ENCODE measurements at regions not wholly inside any gene's neighbourhood (a gene's known extent, or its start where the extent isn't known, plus 50 kb on each side); places are given as distances from the start of the nearest gene placed in this dataset.

DNA sequence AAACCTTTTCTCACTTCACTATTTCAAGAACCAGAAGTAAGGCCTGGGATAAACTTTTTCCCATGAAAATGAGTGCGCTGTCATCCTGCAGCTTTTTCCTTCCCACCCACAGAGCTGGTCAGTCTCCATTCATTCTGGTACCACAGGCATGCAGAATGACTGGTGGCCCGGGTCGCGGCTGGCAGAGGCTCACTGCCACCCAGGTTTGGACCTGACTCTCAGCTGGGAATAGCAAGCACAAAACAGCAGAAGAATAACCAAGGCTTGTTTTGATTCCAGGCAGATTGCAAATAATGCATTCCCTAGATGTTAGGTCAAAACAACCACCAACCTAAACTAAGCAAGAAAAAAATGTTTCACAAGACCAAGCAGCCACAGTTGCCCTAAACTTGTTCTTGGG, 190.5 kb upstream of the NRP1 start:
- Mint-ChIP-seq H3K27ac (no peak overlapping the region), H3K4me3 (no peak overlapping the region), H3K9me3 (ENCODE audit: insufficient read depth) (no peaks in the 10 kb centered on the region), H3K27me3 (no peaks in the 10 kb centered on the region), H3K4me1 (no peaks in the 10 kb centered on the region)
- ATAC-seq (ENCODE audit: low read depth) (no peak), DNase-seq (no peak)
- Histone ChIP-seq H3K4me3 (ENCODE audit: control extremely low read depth in 1 of 5, extremely low read depth in 1 of 5, insufficient read depth in 1 of 5, low read depth in 2 of 5, low read length in 4 of 5) (no peak overlapping the region), H4K20me1 (ENCODE audit: control insufficient read depth, insufficient read depth, low read length, poor library complexity, severe bottlenecking) (no peaks in the 10 kb centered on the region), H3K27me3 (replicated peaks in 1 of 4; ENCODE audit: control extremely low read depth in 1 of 4, control insufficient read depth in 3 of 4, insufficient read depth in 4 of 4, low read length in 3 of 4) (no peaks in the 10 kb centered on the region), H2AFZ (ENCODE audit: insufficient read depth, low read depth, low read length, poor library complexity, severe bottlenecking) (no peak overlapping the region), H3K9me3 (ENCODE audit: control extremely low read depth in 1 of 3, control insufficient read depth in 2 of 3, insufficient read depth in 1 of 3, low read length in 2 of 3) (peaks cover 0 to 8% (median 0%) of the 10 kb centered on the region in 3 donors), H3K9ac (ENCODE audit: low read length) (no peak overlapping the region), H3K27ac (ENCODE audit: low read length in 2 of 2) (no peak overlapping the region), H3K4me1 (ENCODE audit: control insufficient read depth in 2 of 2, insufficient read depth in 2 of 2, low read length in 2 of 2) (no peaks in the 10 kb centered on the region), H3K4me2 (replicated peaks; ENCODE audit: low read depth, low read length, poor library complexity, severe bottlenecking) (no peak overlapping the region), H3K79me2 (ENCODE audit: control insufficient read depth, insufficient read depth, low read length) (no peaks in the 10 kb centered on the region), H3K36me3 (replicated peaks in 1 of 2; ENCODE audit: control extremely low read depth in 1 of 2, control insufficient read depth in 1 of 2, extremely low read depth in 1 of 2, insufficient read depth in 2 of 2, low read length in 1 of 2) (no peaks in the 10 kb centered on the region)
- POLR2A ChIA-PET, result no interaction called here
- WGBS (ENCODE audit: insufficient coverage), result 86% methylated on average over 4 of the region's 4 CpGs
- TF ChIP-seq CTCF (IDR thresholded peaks at IDR 0.05) (no peak), EZH2 (IDR thresholded peaks at IDR 0.05; ENCODE audit: borderline replicate concordance, insufficient read depth, low read depth, low read length, poor library complexity, severe bottlenecking) (no peak)
- CTCF ChIA-PET, result no interaction called here
- intact Hi-C loops (cut with micrococcal nuclease), result no loop called here

GRCh38 chr10:33524041-33524440, 189.6 kb upstream of the NRP1 start:
- H3K4me3 ChIP-seq (ENCODE audit: control extremely low read depth in 1 of 5, extremely low read depth in 1 of 5, insufficient read depth in 1 of 5, low read depth in 2 of 5, low read length in 4 of 5), result no peak overlapping the region
- H3K9me3 Mint-ChIP-seq (ENCODE audit: insufficient read depth), result no peaks in the 10 kb centered on the region
- no peaks in the 10 kb centered on the region for H3K27me3 ChIP-seq (replicated peaks in 1 of 4; ENCODE audit: control extremely low read depth in 1 of 4, control insufficient read depth in 3 of 4, insufficient read depth in 4 of 4, low read length in 3 of 4)
- H3K27ac ChIP-seq (ENCODE audit: low read length in 2 of 2), result no peak overlapping the region
- H3K27ac Mint-ChIP-seq, result no peak overlapping the region
- no peak overlapping the region for H2AFZ ChIP-seq (ENCODE audit: insufficient read depth, low read depth, low read length, poor library complexity, severe bottlenecking)
- no peak overlapping the region for H3K9ac ChIP-seq (ENCODE audit: low read length)
- peaks cover 0 to 8% (median 0%) of the 10 kb centered on the region in 3 donors for H3K9me3 ChIP-seq (ENCODE audit: control extremely low read depth in 1 of 3, control insufficient read depth in 2 of 3, insufficient read depth in 1 of 3, low read length in 2 of 3)
- no peaks in the 10 kb centered on the region for H3K79me2 ChIP-seq (ENCODE audit: control insufficient read depth, insufficient read depth, low read length)
- H3K27me3 Mint-ChIP-seq, result no peaks in the 10 kb centered on the region
- TF ChIP-seq CTCF (IDR thresholded peaks at IDR 0.05), result no peak
- TF ChIP-seq EZH2 (IDR thresholded peaks at IDR 0.05; ENCODE audit: borderline replicate concordance, insufficient read depth, low read depth, low read length, poor library complexity, severe bottlenecking), result no peak
- H4K20me1 ChIP-seq (ENCODE audit: control insufficient read depth, insufficient read depth, low read length, poor library complexity, severe bottlenecking), result no peaks in the 10 kb centered on the region
- 78% methylated on average over 2 of the region's 5 CpGs for WGBS (ENCODE audit: insufficient coverage)
- H3K4me2 ChIP-seq (replicated peaks; ENCODE audit: low read depth, low read length, poor library complexity, severe bottlenecking), result no peak overlapping the region
- no peak for DNase-seq
- POLR2A ChIA-PET, result no interaction called here
- CTCF ChIA-PET, result no interaction called here
- H3K4me1 Mint-ChIP-seq, result no peaks in the 10 kb centered on the region
- H3K4me1 ChIP-seq (ENCODE audit: control insufficient read depth in 2 of 2, insufficient read depth in 2 of 2, low read length in 2 of 2), result no peaks in the 10 kb centered on the region
- no peak for ATAC-seq (ENCODE audit: low read depth)
- no peaks in the 10 kb centered on the region for H3K36me3 ChIP-seq (replicated peaks in 1 of 2; ENCODE audit: control extremely low read depth in 1 of 2, control insufficient read depth in 1 of 2, extremely low read depth in 1 of 2, insufficient read depth in 2 of 2, low read length in 1 of 2)
- intact Hi-C loops (cut with micrococcal nuclease), result no loop called here
- H3K4me3 Mint-ChIP-seq, result no peak overlapping the region

All from B cell (primary cell).